ENCODE measurements at regions not wholly inside any gene's neighbourhood (a gene's known extent, or its start where the extent isn't known, plus 50 kb on each side); places are given as distances from the start of the nearest gene placed in this dataset.
A peak's percentile ranks its signal among the peaks of the same experiment; 100 is the strongest.
"Not testable (repeated sequence)": the region's sequence is repeated elsewhere in the genome, so short reads cannot be mapped to it uniquely, and the experiment has no call there.

DNA sequence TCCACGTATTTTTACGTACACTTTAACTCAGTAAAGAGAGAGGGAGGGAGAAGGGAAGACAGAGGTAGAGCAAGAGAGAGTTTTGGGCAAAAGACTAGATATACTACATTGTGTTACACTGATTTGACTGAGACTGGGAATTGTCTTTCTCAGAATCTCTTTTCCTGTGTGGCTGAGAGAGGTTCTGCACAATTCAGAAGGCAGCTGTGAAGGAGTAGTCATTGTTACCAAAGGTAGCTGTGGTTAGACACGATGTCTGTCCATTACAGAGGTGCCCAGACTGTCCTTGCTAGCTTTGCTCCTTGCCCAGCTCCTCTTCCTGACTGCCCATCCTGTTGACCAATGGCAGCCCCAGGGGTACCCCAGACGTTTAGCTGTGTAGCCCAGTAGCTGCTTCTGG is 577.5 kb upstream of the CBLB start:
- no peak overlapping the region for H3K27ac Mint-ChIP-seq
- H3K36me3 Mint-ChIP-seq (ENCODE audit: low read depth), result no peaks in the 10 kb centered on the region
- H3K27me3 Mint-ChIP-seq (ENCODE audit: insufficient read depth), result no peaks in the 10 kb centered on the region
- no peaks in the 10 kb centered on the region for H3K27me3 ChIP-seq (ENCODE audit: control insufficient read depth, insufficient read depth, low read length, poor library complexity, severe bottlenecking)
- no peak overlapping the region for H3K27ac ChIP-seq (ENCODE audit: low read depth, low read length)
- peaks cover 11% of the 10 kb centered on the region for H3K9me3 Mint-ChIP-seq
- H3K4me3 Mint-ChIP-seq, result no peak overlapping the region
- 88 to 100% methylated on average over 2 to 4 of the region's 4 CpGs for WGBS, 2 experiments (ENCODE audit: insufficient coverage in 1 of 2, insufficient read length in 1 of 2)
- no peaks in the 10 kb centered on the region for H3K9me3 ChIP-seq (ENCODE audit: control insufficient read depth, low read length)
- peak; percentile 33 for DNase-seq
- no peak overlapping the region for H3K9ac ChIP-seq (ENCODE audit: extremely low read depth, low read length, poor library complexity, severe bottlenecking)
- H3K4me1 ChIP-seq (ENCODE audit: control insufficient read depth, insufficient read depth, low read length), result peaks cover 16% of the 10 kb centered on the region
- no peak overlapping the region for H3K4me3 ChIP-seq (ENCODE audit: low read length)
- TF ChIP-seq, protein P1, sequence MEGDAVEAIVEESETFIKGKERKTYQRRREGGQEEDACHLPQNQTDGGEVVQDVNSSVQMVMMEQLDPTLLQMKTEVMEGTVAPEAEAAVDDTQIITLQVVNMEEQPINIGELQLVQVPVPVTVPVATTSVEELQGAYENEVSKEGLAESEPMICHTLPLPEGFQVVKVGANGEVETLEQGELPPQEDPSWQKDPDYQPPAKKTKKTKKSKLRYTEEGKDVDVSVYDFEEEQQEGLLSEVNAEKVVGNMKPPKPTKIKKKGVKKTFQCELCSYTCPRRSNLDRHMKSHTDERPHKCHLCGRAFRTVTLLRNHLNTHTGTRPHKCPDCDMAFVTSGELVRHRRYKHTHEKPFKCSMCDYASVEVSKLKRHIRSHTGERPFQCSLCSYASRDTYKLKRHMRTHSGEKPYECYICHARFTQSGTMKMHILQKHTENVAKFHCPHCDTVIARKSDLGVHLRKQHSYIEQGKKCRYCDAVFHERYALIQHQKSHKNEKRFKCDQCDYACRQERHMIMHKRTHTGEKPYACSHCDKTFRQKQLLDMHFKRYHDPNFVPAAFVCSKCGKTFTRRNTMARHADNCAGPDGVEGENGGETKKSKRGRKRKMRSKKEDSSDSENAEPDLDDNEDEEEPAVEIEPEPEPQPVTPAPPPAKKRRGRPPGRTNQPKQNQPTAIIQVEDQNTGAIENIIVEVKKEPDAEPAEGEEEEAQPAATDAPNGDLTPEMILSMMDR (conservative IDR thresholded peaks at IDR 0.05), result no peak
- H3K36me3 ChIP-seq (ENCODE audit: control insufficient read depth, insufficient read depth, low read length), result no peaks in the 10 kb centered on the region
- peaks cover 26% of the 10 kb centered on the region for H3K4me1 Mint-ChIP-seq

DNA sequence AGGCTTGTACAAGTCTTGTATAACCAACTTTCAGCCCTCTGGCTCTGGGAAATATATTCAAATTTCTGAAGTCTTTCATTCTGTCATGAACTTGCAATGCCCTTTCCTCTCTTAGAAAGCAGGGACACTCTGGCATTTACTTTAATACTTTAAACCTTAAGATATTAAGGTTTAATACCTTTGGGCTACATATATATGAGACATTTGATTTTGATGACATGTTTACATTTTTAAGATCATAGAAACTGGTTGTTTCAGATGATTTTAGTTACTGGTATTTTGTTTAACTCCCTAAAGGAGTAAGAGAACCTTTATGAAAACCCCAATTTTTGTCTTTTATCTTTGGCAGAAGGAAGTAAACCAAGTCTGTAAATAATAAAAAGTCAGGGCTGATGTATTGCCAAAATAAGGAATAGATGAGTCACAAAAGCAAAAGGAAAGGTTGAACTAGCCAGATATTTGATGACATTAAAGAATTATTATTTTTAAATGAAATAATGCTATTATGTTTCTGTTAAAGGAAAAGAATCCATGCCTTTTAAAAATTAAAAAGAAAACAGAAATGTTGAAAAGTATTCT is 579.0 kb upstream of the CBLB start:
- Mint-ChIP-seq H3K27me3 (ENCODE audit: insufficient read depth) (no peaks in the 10 kb centered on the region), H3K27ac (no peak overlapping the region), H3K4me1 (peaks cover 23% of the 10 kb centered on the region), H3K36me3 (ENCODE audit: low read depth) (no peaks in the 10 kb centered on the region), H3K9me3 (peaks cover 11% of the 10 kb centered on the region), H3K4me3 (no peak overlapping the region)
- Histone ChIP-seq H3K27me3 (ENCODE audit: control insufficient read depth, insufficient read depth, low read length, poor library complexity, severe bottlenecking) (no peaks in the 10 kb centered on the region), H3K9ac (ENCODE audit: extremely low read depth, low read length, poor library complexity, severe bottlenecking) (no peak overlapping the region), H3K27ac (ENCODE audit: low read depth, low read length) (no peak overlapping the region), H3K36me3 (ENCODE audit: control insufficient read depth, insufficient read depth, low read length) (no peaks in the 10 kb centered on the region), H3K4me3 (ENCODE audit: low read length) (no peak overlapping the region), H3K9me3 (ENCODE audit: control insufficient read depth, low read length) (no peaks in the 10 kb centered on the region), H3K4me1 (ENCODE audit: control insufficient read depth, insufficient read depth, low read length) (peaks cover 16% of the 10 kb centered on the region)
- no peak for DNase-seq
- TF ChIP-seq, protein P1 (conservative IDR thresholded peaks at IDR 0.05), result no peak

DNA sequence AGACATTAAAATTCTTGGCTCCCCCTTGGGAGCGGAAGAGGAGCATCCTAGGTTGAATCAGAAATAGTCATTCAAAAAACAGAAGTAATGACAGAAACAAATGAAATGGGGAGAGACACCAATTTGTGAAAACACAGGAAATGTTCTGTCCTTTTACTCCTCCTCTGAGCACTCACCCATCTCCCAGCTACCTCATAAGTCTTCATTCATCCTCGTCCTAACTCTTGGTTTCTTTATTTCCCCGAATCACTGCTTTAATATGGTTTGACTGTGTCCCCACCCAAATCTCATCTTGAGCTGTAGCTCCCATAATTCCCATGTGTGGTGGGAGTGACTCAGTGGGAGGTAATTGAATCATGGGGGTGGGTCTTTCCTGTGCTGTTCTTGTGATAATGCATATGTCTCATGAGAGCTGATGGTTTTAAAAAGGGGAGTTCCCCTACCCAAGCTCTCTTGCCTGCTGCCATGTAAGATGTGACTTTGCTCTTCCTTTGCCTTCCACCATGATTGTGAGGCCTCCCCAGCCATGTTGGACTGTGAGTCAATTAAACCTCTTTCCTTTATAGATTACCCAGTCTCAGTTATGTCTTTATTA is 579.7 kb upstream of the CBLB start:
- WGBS, 2 experiments (ENCODE audit: insufficient coverage in 1 of 2, insufficient read length in 1 of 2), result 89% methylated on average over 3 of the region's 3 CpGs; no CpG with 5 or more reads in 1 of the 2 experiments
- peaks cover 11% of the 10 kb centered on the region for H3K9me3 Mint-ChIP-seq
- not testable (repeated sequence) for DNase-seq; H3K4me3 Mint-ChIP-seq; H3K27me3 ChIP-seq (ENCODE audit: control insufficient read depth, insufficient read depth, low read length, poor library complexity, severe bottlenecking); H3K27ac Mint-ChIP-seq; H3K9me3 ChIP-seq (ENCODE audit: control insufficient read depth, low read length); H3K27ac ChIP-seq (ENCODE audit: low read depth, low read length); H3K4me3 ChIP-seq (ENCODE audit: low read length); H3K27me3 Mint-ChIP-seq (ENCODE audit: insufficient read depth); H3K36me3 ChIP-seq (ENCODE audit: control insufficient read depth, insufficient read depth, low read length); H3K36me3 Mint-ChIP-seq (ENCODE audit: low read depth); H3K9ac ChIP-seq (ENCODE audit: extremely low read depth, low read length, poor library complexity, severe bottlenecking)
- H3K4me1 ChIP-seq (ENCODE audit: control insufficient read depth, insufficient read depth, low read length), result peaks cover 16% of the 10 kb centered on the region
- peaks cover 21% of the 10 kb centered on the region for H3K4me1 Mint-ChIP-seq

DNA sequence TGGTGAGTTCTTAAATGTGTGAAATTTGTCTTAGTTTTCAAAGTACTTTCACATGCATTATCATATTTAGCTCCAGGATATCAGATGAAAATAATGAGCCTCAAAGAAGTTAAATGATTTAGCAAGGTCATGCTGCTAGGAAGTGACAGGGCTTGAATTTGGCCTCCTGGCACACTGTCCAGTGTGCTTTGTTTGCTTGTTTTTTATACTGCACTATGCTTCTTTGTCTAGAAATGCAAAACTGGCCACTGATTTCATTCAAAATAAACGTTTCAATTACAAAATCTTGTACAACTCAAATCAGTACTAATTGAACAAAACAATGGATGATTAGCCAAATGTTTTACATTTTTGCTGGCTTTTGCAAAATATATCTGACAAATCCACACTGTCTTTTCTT is 583.3 kb upstream of the CBLB start:
- TF ChIP-seq, protein P1 (conservative IDR thresholded peaks at IDR 0.05), result no peak
- Mint-ChIP-seq H3K27me3 (ENCODE audit: insufficient read depth) (no peaks in the 10 kb centered on the region), H3K4me1 (peaks cover 2% of the 10 kb centered on the region), H3K4me3 (no peak overlapping the region), H3K36me3 (ENCODE audit: low read depth) (no peaks in the 10 kb centered on the region), H3K9me3 (peaks cover 11% of the 10 kb centered on the region), H3K27ac (no peak overlapping the region)
- Histone ChIP-seq H3K27ac (ENCODE audit: low read depth, low read length) (no peak overlapping the region), H3K9me3 (ENCODE audit: control insufficient read depth, low read length) (no peaks in the 10 kb centered on the region), H3K36me3 (ENCODE audit: control insufficient read depth, insufficient read depth, low read length) (no peaks in the 10 kb centered on the region), H3K27me3 (ENCODE audit: control insufficient read depth, insufficient read depth, low read length, poor library complexity, severe bottlenecking) (no peaks in the 10 kb centered on the region), H3K4me3 (ENCODE audit: low read length) (no peak overlapping the region), H3K9ac (ENCODE audit: extremely low read depth, low read length, poor library complexity, severe bottlenecking) (no peak overlapping the region), H3K4me1 (ENCODE audit: control insufficient read depth, insufficient read depth, low read length) (no peaks in the 10 kb centered on the region)
- no peak for DNase-seq
- 40 to 45% methylated on average over 1 of the region's 1 CpG for WGBS, 2 experiments (ENCODE audit: insufficient coverage in 1 of 2, insufficient read length in 1 of 2)

Measured in endodermal cell (in vitro differentiated cells).